GM15510 (cell line): ENCODE measurements at regions not wholly inside any gene's neighbourhood (a gene's known extent, or its start where the extent isn't known, plus 50 kb on each side); places are given as distances from the start of the nearest gene placed in this dataset.

ENCODE experiments used
- POLR2A ChIP-seq: IDR thresholded peaks from 3 replicates; pipeline ENCODE4 v1.6.1; 2011; ENCODE audit warnings: borderline replicate concordance; ENCODE audit not compliant: insufficient read length; ENCODE audit errors: extremely low read depth

- TF ChIP-seq POLR2A = no peak
Measured at GRCh38 chr17:71910002-71910401, 210.8 kb upstream of the SOX9 start.

- no peak for TF ChIP-seq POLR2A
Measured at GRCh38 chr17:71914042-71914441, 206.8 kb upstream of the SOX9 start.

GRCh38 chr17:71914812-71915211, 206.0 kb upstream of the SOX9 start:
- no peak for TF ChIP-seq POLR2A

- TF ChIP-seq POLR2A = no peak
Measured at GRCh38 chr17:71917715-71918114, 203.1 kb upstream of the SOX9 start.

GRCh38 chr17:71919186-71919585, 201.6 kb upstream of the SOX9 start:
- no peak for TF ChIP-seq POLR2A

GRCh38 chr17:71919896-71920295, 200.9 kb upstream of the SOX9 start:
- TF ChIP-seq POLR2A = no peak

- TF ChIP-seq POLR2A = no peak
Measured at GRCh38 chr17:71921796-71922195, 199.0 kb upstream of the SOX9 start.

- TF ChIP-seq POLR2A = no peak
Measured at GRCh38 chr17:71922439-71922838, 198.4 kb upstream of the SOX9 start.

GRCh38 chr17:71926746-71927398, 193.9 kb upstream of the SOX9 start:
- no peak for TF ChIP-seq POLR2A

GRCh38 chr17:71933306-71933705, 187.5 kb upstream of the SOX9 start:
- no peak for TF ChIP-seq POLR2A

GRCh38 chr17:71934520-71934919, 186.3 kb upstream of the SOX9 start:
- TF ChIP-seq POLR2A = no peak

GRCh38 chr17:71935341-71935740, 185.5 kb upstream of the SOX9 start:
- no peak for TF ChIP-seq POLR2A

GRCh38 chr17:71936977-71937376, 183.8 kb upstream of the SOX9 start:
- TF ChIP-seq POLR2A = no peak

GRCh38 chr17:71937914-71938313, 182.9 kb upstream of the SOX9 start:
- no peak for TF ChIP-seq POLR2A

- TF ChIP-seq POLR2A = no peak
Measured at GRCh38 chr17:71938340-71939010, 182.3 kb upstream of the SOX9 start.

GRCh38 chr17:71941920-71942319, 178.9 kb upstream of the SOX9 start:
- no peak for TF ChIP-seq POLR2A
